PC-3 (cell line): ENCODE measurements at regions not wholly inside any gene's neighbourhood (a gene's known extent, or its start where the extent isn't known, plus 50 kb on each side); places are given as distances from the start of the nearest gene placed in this dataset.

Experiments used
- ATAC-seq: fragments of 200-7000 bp; cut with Tn5 transposase; 2 replicates; pipeline ENCODE4 v1.9.1; 2020; ENCODE audit warnings: mild to moderate bottlenecking, moderate library complexity
- BruUV-seq: library from RNA; stranded (reverse); fragments of 400-500 nt; replicated peaks from 2 replicates; lab custom pipeline; 2021; lab: Mats Ljungman, UMichigan
- CTCF ChIA-PET: fragments of 300-600 bp; sonication (Branson Sonifier 250); formaldehyde crosslinking; loops from one replicate; lab custom pipeline; 2022; ENCODE audit warnings: antibody characterized with exemption; lab: Charles Lee
- POLR2A ChIA-PET: fragments of 300-600 bp; sonication (Branson Sonifier 250); formaldehyde crosslinking; loops from one replicate; lab custom pipeline; 2022; ENCODE audit warnings: antibody characterized with exemption; ENCODE audit not compliant: unreplicated experiment; lab: Charles Lee
- DNase-seq: peaks from one replicate; pipeline ENCODE4 v3.0.0-alpha.2; 2015
- H2AFZ ChIP-seq: fragments of 300-600 bp; sonication (generic); 2 replicates; pipeline ENCODE4 v1.6.0; 2016; ENCODE audit warnings: antibody characterized with exemption, low read length
- H3F3A ChIP-seq: fragments of 300-600 bp; sonication (generic); one replicate; pipeline ENCODE4 v1.6.0; 2017; ENCODE audit warnings: antibody characterized with exemption, low read length, control low read depth, mild to moderate bottlenecking; ENCODE audit not compliant: unreplicated experiment
- H3K27ac ChIP-seq: fragments of 300-600 bp; sonication (generic); 2 replicates; pipeline ENCODE4 v1.5.1; 2016; ENCODE audit warnings: mild to moderate bottlenecking, low read length
- H3K27me3 ChIP-seq: fragments of 300-600 bp; sonication (generic); 2 replicates; pipeline ENCODE4 v1.6.1; 2016; ENCODE audit warnings: low read length, mixed read lengths
- H3K36me3 ChIP-seq: fragments of 300-600 bp; sonication (generic); 2 replicates; pipeline ENCODE4 v1.6.1; 2016; ENCODE audit warnings: low read depth, mixed run types, low read length, mixed read lengths
- H3K4me1 ChIP-seq: fragments of 300-600 bp; sonication (generic); 2 replicates; pipeline ENCODE4 v1.5.1; 2016; ENCODE audit warnings: low read length; ENCODE audit not compliant: insufficient read depth
- H3K4me2 ChIP-seq: fragments of 300-600 bp; sonication (generic); 2 replicates; pipeline ENCODE4 v1.6.0; 2016; ENCODE audit warnings: low read length
- H3K4me3 ChIP-seq: fragments of 300-600 bp; sonication (generic); 2 replicates; pipeline ENCODE4 v1.5.1; 2016; ENCODE audit warnings: mild to moderate bottlenecking, low read length, mixed read lengths
- H3K79me2 ChIP-seq: fragments of 300-600 bp; sonication (generic); 2 replicates; pipeline ENCODE4 v1.6.1; 2017; ENCODE audit warnings: low read length, mixed read lengths
- H3K9ac ChIP-seq: fragments of 300-600 bp; sonication (generic); 2 replicates; pipeline ENCODE4 v1.6.0; 2016; ENCODE audit warnings: mild to moderate bottlenecking, low read length
- H3K9me2 ChIP-seq: fragments of 300-600 bp; sonication (generic); replicated peaks from 2 replicates; pipeline ENCODE4 v1.6.1; 2016; ENCODE audit warnings: mixed run types, low read length, mixed read lengths
- H3K9me3 ChIP-seq: fragments of 300-600 bp; sonication (generic); 2 replicates; pipeline ENCODE4 v1.6.1; 2016; ENCODE audit warnings: low read length, mixed read lengths
- H4K20me1 ChIP-seq: fragments of 300-600 bp; sonication (generic); 2 replicates; pipeline ENCODE4 v1.6.1; 2016; ENCODE audit warnings: low read length, mixed read lengths
- CTCF ChIP-seq: fragments of 300-600 bp; sonication (generic); conservative IDR thresholded peaks from 2 replicates; pipeline ENCODE4 v1.5.1; 2017; ENCODE audit warnings: antibody characterized with exemption, low read depth, mild to moderate bottlenecking, low read length
- EZH2 ChIP-seq: fragments of 300-600 bp; sonication (generic); IDR thresholded peaks from one replicate; pipeline ENCODE4 v1.6.1; 2017; ENCODE audit warnings: antibody characterized with exemption, mild to moderate bottlenecking, low read length; ENCODE audit not compliant: unreplicated experiment
- EZH2phosphoT487 ChIP-seq: fragments of 300-600 bp; sonication (generic); IDR thresholded peaks from 2 replicates; pipeline ENCODE4 v1.6.1; 2018; ENCODE audit warnings: mild to moderate bottlenecking, antibody characterized with exemption, low read length, borderline replicate concordance
- intact Hi-C: fragments of 100-400 bp; cut with micrococcal nuclease; formaldehyde crosslinking; loops from 2 replicates; pipeline ENCODE4 v1.9.0; 2023

- peak; percentile 39 for DNase-seq
- no peaks in the 10 kb centered on the region for H3K27me3 ChIP-seq
- H3K9ac ChIP-seq, result no peak overlapping the region; the same call in 1 of the 2 replicates
- CTCF ChIA-PET, result no interaction called here
- no peak overlapping the region for H3K4me3 ChIP-seq
- peaks cover 41% of the 10 kb centered on the region for H3K4me1 ChIP-seq
- intact Hi-C loops, result loop anchor here (5.0 kb wide), 1 partner anchor 212 kb away; no protein-coding TSS in a partner anchor
- POLR2A ChIA-PET, result interaction anchor here (0.7 kb wide), 1 partner anchor 118 kb away, joined by 4 read pairs; no protein-coding TSS in a partner anchor
- no TSS peak for BruUV-seq
- no peaks in the 10 kb centered on the region for H3F3A ChIP-seq
- no peaks in the 10 kb centered on the region for H3K36me3 ChIP-seq
- H3K27ac ChIP-seq, result peak overlapping the region; percentile 89
- peak overlapping the region; percentile 24 for H2AFZ ChIP-seq
- no peaks in the 10 kb centered on the region for H4K20me1 ChIP-seq
- no peaks in the 10 kb centered on the region for H3K79me2 ChIP-seq
- H3K9me3 ChIP-seq, result no peaks in the 10 kb centered on the region
- TF ChIP-seq EZH2, result no peak
- TF ChIP-seq EZH2phosphoT487, result no peak
- no peak for TF ChIP-seq CTCF
- H3K4me2 ChIP-seq, result no peak overlapping the region
- no peaks in the 10 kb centered on the region for H3K9me2 ChIP-seq
- no peak for ATAC-seq
These were observed 185.1 kb upstream of the SULF2 start for GRCh38 chr20:47970282-47970903.

- intact Hi-C loops, result no loop called here
- ATAC-seq (no peak), DNase-seq (no peak)
- no peaks in the 10 kb centered on the region for H3K9me3 ChIP-seq
- H3K9me2 ChIP-seq, result no peaks in the 10 kb centered on the region
- H3K27me3 ChIP-seq, result no peaks in the 10 kb centered on the region
- no peak overlapping the region for H2AFZ ChIP-seq
- H4K20me1 ChIP-seq, result no peaks in the 10 kb centered on the region
- H3K4me2 ChIP-seq, result no peak overlapping the region
- H3F3A ChIP-seq, result no peaks in the 10 kb centered on the region
- ChIA-PET CTCF (no interaction called here), POLR2A (no interaction called here)
- no TSS peak for BruUV-seq
- H3K79me2 ChIP-seq, result no peaks in the 10 kb centered on the region
- no peak overlapping the region for H3K27ac ChIP-seq
- TF ChIP-seq CTCF, result no peak
- TF ChIP-seq EZH2phosphoT487, result no peak
- TF ChIP-seq EZH2, result no peak
- no peak overlapping the region for H3K9ac ChIP-seq
- peaks cover 41% of the 10 kb centered on the region for H3K4me1 ChIP-seq
- H3K4me3 ChIP-seq, result no peak overlapping the region
- H3K36me3 ChIP-seq, result no peaks in the 10 kb centered on the region
These were observed 184.1 kb upstream of the SULF2 start for GRCh38 chr20:47969426-47969825.

- Histone ChIP-seq H3K4me1 (peaks cover 35% of the 10 kb centered on the region), H3K9me2 (no peaks in the 10 kb centered on the region), H3K79me2 (no peaks in the 10 kb centered on the region), H3K9me3 (no peaks in the 10 kb centered on the region), H3K27ac (no peak overlapping the region), H3K4me3 (no peak overlapping the region), H3K9ac (no peak overlapping the region), H3K36me3 (no peaks in the 10 kb centered on the region), H3F3A (no peaks in the 10 kb centered on the region), H3K27me3 (no peaks in the 10 kb centered on the region), H4K20me1 (no peaks in the 10 kb centered on the region), H2AFZ (no peak overlapping the region), H3K4me2 (no peak overlapping the region)
- CTCF ChIA-PET, result no interaction called here
- intact Hi-C loops, result no loop called here
- no peak for ATAC-seq
- POLR2A ChIA-PET, result no interaction called here
- no peak for DNase-seq
- TF ChIP-seq CTCF (no peak), EZH2 (no peak), EZH2phosphoT487 (no peak)
- no TSS peak for BruUV-seq
These were observed 183.4 kb upstream of the SULF2 start for GRCh38 chr20:47968541-47969310.
